HepG2 (cell line): ENCODE measurements at regions not wholly inside any gene's neighbourhood (a gene's known extent, or its start where the extent isn't known, plus 50 kb on each side); places are given as distances from the start of the nearest gene placed in this dataset.

Experiments used
- ATAC-seq: fragments of 200-7000 bp; cut with Tn5 transposase; 3 replicates; pipeline ENCODE4 v1.9.1; 2020; ENCODE audit warnings: mild to moderate bottlenecking, moderate library complexity
- BruUV-seq: library from RNA; stranded (reverse); fragments of 400-500 nt; replicated peaks from 2 replicates; lab custom pipeline; 2021; lab: Mats Ljungman, UMichigan
- CTCF ChIA-PET: fragments of 300-600 bp; formaldehyde crosslinking; extraction: SDS; loops from one replicate; lab custom pipeline; 2021; ENCODE audit warnings: low total read pairs, inconsistent platforms, low intra/inter-chr PET ratio; lab: Yijun Ruan, JAX
- POLR2A ChIA-PET: fragments of 350-600 bp; sonication (Branson Sonifier 250); formaldehyde crosslinking; loops from one replicate; lab custom pipeline; 2020; ENCODE audit warnings: antibody characterized with exemption, inconsistent platforms; lab: Yijun Ruan, JAX
- DNase-seq: peaks from one replicate; pipeline ENCODE4 v3.0.0-alpha.2; 2015; ENCODE audit warnings: low spot score
- FAIRE-seq: peaks from 3 replicates; lab custom pipeline; 2011; peaks lifted over from hg19 to GRCh38; lab: Jason Lieb, UNC
- H2AFZ ChIP-seq: one replicate; pipeline ENCODE4 v1.6.1; 2011; ENCODE audit warnings: low read length, inconsistent platforms
- H3K27ac ChIP-seq: fragments of 300-600 bp; 3 replicates; pipeline ENCODE4 v1.8.0; 2011; ENCODE audit warnings: mixed run types, mild to moderate bottlenecking, mixed read lengths, low read length, inconsistent platforms; ENCODE audit not compliant: insufficient read depth; ENCODE audit errors: extremely low read length
- H3K27me3 ChIP-seq, 2 experiments: fragments of 200-600 bp in 1 of 2; 2 replicates in 1 of 2; 3 replicates in 1 of 2; pipeline versions ENCODE4 v1.6.0 to v1.8.0; 2011; ENCODE audit warnings: low read length in 2 of 2, mild to moderate bottlenecking in 2 of 2, moderate library complexity in 2 of 2, inconsistent platforms in 1 of 2; ENCODE audit not compliant: insufficient read depth in 2 of 2, control insufficient read depth in 1 of 2
- H3K36me3 ChIP-seq, 2 experiments: fragments of 200-600 bp in 1 of 2; replicated peaks in 1 of 2; 2 replicates in 1 of 2; 3 replicates in 1 of 2; pipeline versions ENCODE4 v1.5.1 to v1.8.0; 2011; ENCODE audit warnings: low read length in 2 of 2, inconsistent platforms in 1 of 2; ENCODE audit not compliant: insufficient read depth in 2 of 2, control insufficient read depth in 1 of 2
- H3K4me1 ChIP-seq: 2 replicates; pipeline ENCODE4 v1.5.1; 2012; ENCODE audit warnings: low read length, inconsistent platforms; ENCODE audit not compliant: insufficient read depth
- H3K4me2 ChIP-seq: 2 replicates; pipeline ENCODE4 v1.6.0; 2011; ENCODE audit warnings: low read depth, low read length, inconsistent platforms
- H3K4me3 ChIP-seq, 3 experiments: fragments of 200-600 bp in 1 of 3; sonication (generic), shearing (Covaris generic) in 1 of 3; replicated peaks in 1 of 3; 2 replicates each; pipeline ENCODE4 v1.5.1; 2011 to 2016; ENCODE audit warnings: low read length in 3 of 3, inconsistent platforms in 2 of 3, low read depth in 2 of 3, mild to moderate bottlenecking in 2 of 3, control low read depth in 1 of 3, mixed read lengths in 1 of 3; ENCODE audit not compliant: insufficient read depth in 1 of 3
- H3K79me2 ChIP-seq: one replicate; pipeline ENCODE4 v1.6.1; 2011; ENCODE audit warnings: low read length, inconsistent platforms; ENCODE audit not compliant: insufficient read depth
- H3K9ac ChIP-seq: 2 replicates; pipeline ENCODE4 v1.6.0; 2011; ENCODE audit warnings: mild to moderate bottlenecking, low read depth, low read length, inconsistent platforms; ENCODE audit not compliant: insufficient read depth
- H3K9me3 ChIP-seq: 2 replicates; pipeline ENCODE4 v1.5.1; 2012; ENCODE audit warnings: mild to moderate bottlenecking, low read length
- H4K20me1 ChIP-seq: 2 replicates; pipeline ENCODE4 v1.6.0; 2011; ENCODE audit warnings: inconsistent platforms, mild to moderate bottlenecking, low read length, moderate library complexity; ENCODE audit not compliant: insufficient read depth
- ARHGAP35 ChIP-seq: sonication (generic); formaldehyde crosslinking; IDR thresholded peaks from 2 replicates; pipeline ENCODE4 v1.9.0; 2022; ENCODE audit warnings: mild to moderate bottlenecking, inconsistent platforms, moderate library complexity, missing genetic modification reagents, borderline replicate concordance
- CENPT ChIP-seq: sonication (generic); formaldehyde crosslinking; IDR thresholded peaks from 2 replicates; pipeline ENCODE4 v1.8.0; 2022; ENCODE audit warnings: low read depth, mild to moderate bottlenecking, moderate library complexity, missing genetic modification reagents
- CREM ChIP-seq, 2 experiments: sonication (generic) in 1 of 2; formaldehyde crosslinking in 1 of 2; IDR thresholded peaks; 2 replicates each; pipeline versions ENCODE4 v1.4.0 to v1.6.1; 2016 to 2020; ENCODE audit warnings: antibody characterized with exemption in 1 of 2, mild to moderate bottlenecking in 1 of 2, missing genetic modification reagents in 1 of 2
- FOXK2 ChIP-seq: fragments of 450-650 bp; IDR thresholded peaks from 2 replicates; pipeline ENCODE4 v1.6.1; 2016
- JUN ChIP-seq: sonication (generic); formaldehyde crosslinking; IDR thresholded peaks from 2 replicates; pipeline ENCODE4 v1.4.0; 2020; ENCODE audit warnings: mild to moderate bottlenecking, missing genetic modification reagents
- SMAD3 ChIP-seq: sonication (generic); formaldehyde crosslinking; IDR thresholded peaks from 2 replicates; pipeline ENCODE4 v1.4.0; 2020; ENCODE audit warnings: missing genetic modification reagents
- SOX6 ChIP-seq, 2 experiments: fragments of 450-650 bp in 1 of 2; sonication (generic) in 1 of 2; formaldehyde crosslinking in 1 of 2; IDR thresholded peaks; 2 replicates each; pipeline versions ENCODE4 v1.4.0 to v1.6.1; 2017 to 2020; ENCODE audit warnings: antibody characterized with exemption in 1 of 2, mild to moderate bottlenecking in 1 of 2, missing genetic modification reagents in 1 of 2
- YEATS4 ChIP-seq: sonication (generic); formaldehyde crosslinking; IDR thresholded peaks from 2 replicates; pipeline ENCODE4 v1.4.0; 2020; ENCODE audit warnings: missing genetic modification reagents, borderline replicate concordance
- ZFY ChIP-seq: sonication (generic); formaldehyde crosslinking; IDR thresholded peaks from 2 replicates; pipeline ENCODE4 v1.4.0; 2020; ENCODE audit warnings: missing genetic modification reagents
- ZNF451 ChIP-seq: sonication (generic); formaldehyde crosslinking; IDR thresholded peaks from 2 replicates; pipeline ENCODE4 v1.5.0; 2020; ENCODE audit warnings: mild to moderate bottlenecking, missing genetic modification reagents
- ZNF484 ChIP-seq: sonication (generic); formaldehyde crosslinking; IDR thresholded peaks from 2 replicates; pipeline ENCODE4 v1.5.1; 2020; ENCODE audit warnings: mild to moderate bottlenecking, low read depth, missing genetic modification reagents, borderline replicate concordance
- ZNF768 ChIP-seq: sonication (generic); formaldehyde crosslinking; IDR thresholded peaks from 2 replicates; pipeline ENCODE4 v1.4.0; 2020; ENCODE audit warnings: missing genetic modification reagents
- ZNF781 ChIP-seq: sonication (generic); formaldehyde crosslinking; IDR thresholded peaks from 2 replicates; pipeline ENCODE4 v1.5.1; 2020; ENCODE audit warnings: borderline replicate concordance, mild to moderate bottlenecking, missing genetic modification reagents; ENCODE audit errors: not compliant biosample characterization
- ZSCAN30 ChIP-seq: sonication (generic); formaldehyde crosslinking; IDR thresholded peaks from 2 replicates; pipeline ENCODE4 v1.5.0; 2020; ENCODE audit warnings: mild to moderate bottlenecking, missing genetic modification reagents
- WGBS: methylation state at CpG from one replicate; pipeline ENCODE4 v1.1.6; 2017; ENCODE audit warnings: low lambda C conversion rate; 5-methylcytosine and 5-hydroxymethylcytosine counted together
- in situ Hi-C: cut with HindIII; loops from 2 replicates; pipeline ENCODE4 v1.10.0; 2017; ENCODE audit warnings: low pct_unique_long_range_greater_than_20kb; ENCODE audit not compliant: extremely low pct_ligation_motif_present
- intact Hi-C: fragments of 100-400 bp; cut with micrococcal nuclease; formaldehyde crosslinking; loops from one replicate; pipeline ENCODE4 v1.10.0; 2022; ENCODE audit not compliant: unreplicated experiment
- TF ChIP-seq, protein P1 (sequence below): sonication (generic); formaldehyde crosslinking; IDR thresholded peaks from 2 replicates; pipeline ENCODE4 v1.8.1; 2023; ENCODE audit warnings: mild to moderate bottlenecking, missing genetic modification reagents
- TF ChIP-seq, protein P2 (sequence below): sonication (generic); formaldehyde crosslinking; conservative IDR thresholded peaks from 2 replicates; pipeline ENCODE4 v1.4.0; 2020; ENCODE audit warnings: missing genetic modification reagents

DNA sequence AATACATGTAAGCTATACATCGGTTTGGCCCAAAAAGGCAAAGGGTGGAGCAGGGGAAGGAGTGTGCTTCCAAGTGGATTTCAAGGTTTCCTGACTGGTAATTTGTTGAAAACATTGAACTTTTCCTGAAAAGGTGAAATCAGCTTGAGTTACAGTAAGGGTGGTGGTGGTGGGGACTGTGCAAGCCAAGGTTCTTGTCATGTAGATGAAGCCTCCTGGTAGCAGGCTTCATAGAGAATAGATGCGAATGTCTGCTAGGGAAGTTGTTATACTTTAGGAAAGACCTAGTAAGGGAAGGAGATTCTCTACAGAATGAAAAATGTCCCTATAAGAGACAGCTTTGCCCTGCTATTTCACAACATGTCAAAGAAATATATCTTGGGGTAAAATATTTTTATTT, 528.2 kb upstream of the CBLB start:
- Histone ChIP-seq H2AFZ (no peak overlapping the region), H3K4me1 (no peaks in the 10 kb centered on the region)
- CTCF ChIA-PET, result no interaction called here
- POLR2A ChIA-PET, result no interaction called here
- TF ChIP-seq ZSCAN30 (CRISPR knock-in tag) (no peak), ZNF768 (no peak), ZNF781 (no peak), SMAD3 (no peak), ZNF484 (CRISPR knock-in tag) (no peak), JUN (CRISPR knock-in tag) (no peak)
- TF ChIP-seq, protein P1, sequence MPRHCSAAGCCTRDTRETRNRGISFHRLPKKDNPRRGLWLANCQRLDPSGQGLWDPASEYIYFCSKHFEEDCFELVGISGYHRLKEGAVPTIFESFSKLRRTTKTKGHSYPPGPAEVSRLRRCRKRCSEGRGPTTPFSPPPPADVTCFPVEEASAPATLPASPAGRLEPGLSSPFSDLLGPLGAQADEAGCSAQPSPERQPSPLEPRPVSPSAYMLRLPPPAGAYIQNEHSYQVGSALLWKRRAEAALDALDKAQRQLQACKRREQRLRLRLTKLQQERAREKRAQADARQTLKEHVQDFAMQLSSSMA (CRISPR knock-in tag), result no peak
- TF ChIP-seq, all 625 proteins: peak for 0
- no peak overlapping the region for H3K9ac ChIP-seq
- ATAC-seq (no peak), DNase-seq (no peak), FAIRE-seq (no peak)
- BruUV-seq, result no TSS peak
- in situ Hi-C loops (no loop called here), intact Hi-C loops (no loop called here)
- no peaks in the 10 kb centered on the region for H4K20me1 ChIP-seq
- H3K27me3 ChIP-seq, result no peaks in the 10 kb centered on the region
- 41% methylated on average over 2 of the region's 2 CpGs for WGBS
- no peaks in the 10 kb centered on the region for H3K79me2 ChIP-seq
- H3K27ac ChIP-seq, result no peak overlapping the region
- H3K4me2 ChIP-seq, result no peak overlapping the region
- H3K36me3 ChIP-seq, result no peaks in the 10 kb centered on the region
- no peak overlapping the region for H3K4me3 ChIP-seq
- H3K9me3 ChIP-seq, result no peaks in the 10 kb centered on the region

DNA sequence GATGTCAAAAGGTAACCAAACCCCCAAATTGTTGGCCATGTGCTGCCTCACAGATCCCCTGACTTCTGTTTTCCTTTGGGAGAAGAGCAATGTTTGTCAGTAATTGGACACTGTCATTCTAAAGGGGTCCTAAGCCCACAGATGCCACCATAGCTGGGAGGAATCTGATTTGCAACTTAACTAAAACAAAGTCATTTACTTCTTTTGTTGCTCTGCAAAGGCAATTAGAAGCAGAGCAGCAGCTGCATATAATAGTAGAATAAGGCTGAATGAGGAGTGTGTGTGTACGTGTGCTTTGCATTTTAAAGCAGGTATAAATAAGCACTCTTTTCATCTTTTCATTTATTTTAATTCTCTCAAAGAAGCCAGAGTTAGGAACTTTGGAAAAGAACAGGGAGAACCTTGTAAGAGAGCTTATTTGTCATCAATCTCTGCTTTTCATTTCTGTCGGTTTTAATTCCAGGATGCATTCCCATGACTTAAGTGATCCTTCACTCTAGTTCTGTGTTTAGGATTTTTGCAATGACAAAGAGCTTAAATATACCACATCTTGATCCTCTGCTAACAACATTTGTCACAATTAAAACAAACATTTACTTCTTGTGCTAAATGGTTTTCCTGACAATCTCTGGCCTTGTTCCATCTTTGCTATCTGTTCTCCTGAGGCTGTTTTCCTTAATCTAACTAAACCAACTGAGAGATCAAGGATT, 530.2 kb upstream of the CBLB start:
- H3K79me2 ChIP-seq, result no peaks in the 10 kb centered on the region
- ChIA-PET POLR2A (no interaction called here), CTCF (no interaction called here)
- FAIRE-seq (no peak), DNase-seq (no peak), ATAC-seq (no peak)
- no peaks in the 10 kb centered on the region for H3K36me3 ChIP-seq
- H3K27me3 ChIP-seq, result no peaks in the 10 kb centered on the region; a peak in 1 of 5 replicates
- no peak overlapping the region for H3K27ac ChIP-seq
- H3K4me3 ChIP-seq, result no peak overlapping the region
- intact Hi-C loops (no loop called here), in situ Hi-C loops (no loop called here)
- no TSS peak for BruUV-seq
- WGBS, result 4% methylated on average over 2 of the region's 2 CpGs
- no peaks in the 10 kb centered on the region for H3K9me3 ChIP-seq
- H3K4me2 ChIP-seq, result no peak overlapping the region
- no peaks in the 10 kb centered on the region for H4K20me1 ChIP-seq
- no peak overlapping the region for H3K9ac ChIP-seq
- no peak overlapping the region for H2AFZ ChIP-seq
- no peaks in the 10 kb centered on the region for H3K4me1 ChIP-seq
- no peak for TF ChIP-seq YEATS4 (CRISPR knock-in tag)
- no peak for TF ChIP-seq CREM (IDR thresholded peaks at IDR 0.05)
- no peak for TF ChIP-seq CREM (CRISPR knock-in tag; IDR thresholded peaks at IDR 0.05)
- TF ChIP-seq SOX6 (IDR thresholded peaks at IDR 0.05), result no peak
- TF ChIP-seq SOX6 (CRISPR knock-in tag; IDR thresholded peaks at IDR 0.05), result no peak
- TF ChIP-seq ZFY (CRISPR knock-in tag), result no peak
- TF ChIP-seq, protein P2, sequence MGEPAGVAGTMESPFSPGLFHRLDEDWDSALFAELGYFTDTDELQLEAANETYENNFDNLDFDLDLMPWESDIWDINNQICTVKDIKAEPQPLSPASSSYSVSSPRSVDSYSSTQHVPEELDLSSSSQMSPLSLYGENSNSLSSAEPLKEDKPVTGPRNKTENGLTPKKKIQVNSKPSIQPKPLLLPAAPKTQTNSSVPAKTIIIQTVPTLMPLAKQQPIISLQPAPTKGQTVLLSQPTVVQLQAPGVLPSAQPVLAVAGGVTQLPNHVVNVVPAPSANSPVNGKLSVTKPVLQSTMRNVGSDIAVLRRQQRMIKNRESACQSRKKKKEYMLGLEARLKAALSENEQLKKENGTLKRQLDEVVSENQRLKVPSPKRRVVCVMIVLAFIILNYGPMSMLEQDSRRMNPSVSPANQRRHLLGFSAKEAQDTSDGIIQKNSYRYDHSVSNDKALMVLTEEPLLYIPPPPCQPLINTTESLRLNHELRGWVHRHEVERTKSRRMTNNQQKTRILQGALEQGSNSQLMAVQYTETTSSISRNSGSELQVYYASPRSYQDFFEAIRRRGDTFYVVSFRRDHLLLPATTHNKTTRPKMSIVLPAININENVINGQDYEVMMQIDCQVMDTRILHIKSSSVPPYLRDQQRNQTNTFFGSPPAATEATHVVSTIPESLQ (CRISPR knock-in tag), result no peak
- TF ChIP-seq ARHGAP35 (CRISPR knock-in tag), result no peak
- TF ChIP-seq ZNF451 (CRISPR knock-in tag), result no peak
- TF ChIP-seq CENPT (CRISPR knock-in tag), result no peak
- no peak for TF ChIP-seq FOXK2
